ENCODE measurements at regions not wholly inside any gene's neighbourhood (a gene's known extent, or its start where the extent isn't known, plus 50 kb on each side); places are given as distances from the start of the nearest gene placed in this dataset.

DNA sequence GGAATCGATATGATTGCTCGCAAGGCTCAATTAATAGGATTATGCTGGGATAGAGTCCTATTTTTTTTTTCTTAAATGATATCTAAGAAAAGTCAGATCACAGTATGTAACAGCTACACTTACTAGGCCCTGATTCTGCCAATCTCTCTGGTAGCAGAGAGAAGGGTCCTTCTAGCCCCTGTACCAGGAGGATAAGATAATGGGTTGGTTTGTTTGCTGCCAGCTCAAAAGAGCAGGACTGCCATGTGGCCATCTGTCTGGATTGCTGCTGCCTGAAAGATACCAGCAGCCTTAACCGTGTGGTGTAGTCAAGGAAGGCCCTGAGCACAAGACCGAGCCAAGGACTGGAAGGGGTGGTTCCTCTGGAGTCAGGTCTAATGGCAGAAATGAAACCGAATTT lies 236.4 kb downstream of the KLF13 start:
- no peaks in the 10 kb centered on the region for H3K36me3 ChIP-seq
- H3K4me1 ChIP-seq: no peaks in the 10 kb centered on the region
- intact Hi-C loops (cut with DNase I): no loop called here
- no peaks in the 10 kb centered on the region for H3K9me3 ChIP-seq
- no peak for TF ChIP-seq POLR2A (IDR thresholded peaks at IDR 0.05)
- WGBS, 2 donors: 91 to 100% methylated on average over 5 of the region's 5 CpGs
- no peaks in the 10 kb centered on the region for H3K27me3 ChIP-seq
- H3K4me3 ChIP-seq (replicated peaks in 1 of 3): no peak overlapping the region
- H3K27ac ChIP-seq: no peak overlapping the region
- DNase-seq: no peak

DNA sequence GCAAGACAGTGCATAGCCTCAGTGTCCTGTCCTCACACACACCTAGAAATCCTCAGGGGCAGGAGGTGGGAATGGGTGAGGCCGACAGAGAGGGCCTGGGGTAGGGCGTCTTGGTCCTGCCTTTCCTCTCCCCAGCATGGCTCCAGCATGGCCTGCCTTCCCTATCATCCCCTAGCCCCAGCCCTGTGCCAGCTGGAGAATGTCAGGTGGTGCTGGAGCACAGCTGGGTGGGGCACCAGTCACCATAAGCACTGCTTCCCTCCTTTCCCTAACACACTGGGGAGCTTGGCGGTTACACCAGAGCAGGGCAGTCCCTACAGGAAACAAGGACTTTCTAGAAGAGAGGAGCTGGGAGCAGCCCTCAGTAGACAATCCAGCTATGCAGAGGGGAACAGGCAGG lies 236.8 kb downstream of the KLF13 start:
- DNase-seq: no peak
- TF ChIP-seq, protein P1, sequence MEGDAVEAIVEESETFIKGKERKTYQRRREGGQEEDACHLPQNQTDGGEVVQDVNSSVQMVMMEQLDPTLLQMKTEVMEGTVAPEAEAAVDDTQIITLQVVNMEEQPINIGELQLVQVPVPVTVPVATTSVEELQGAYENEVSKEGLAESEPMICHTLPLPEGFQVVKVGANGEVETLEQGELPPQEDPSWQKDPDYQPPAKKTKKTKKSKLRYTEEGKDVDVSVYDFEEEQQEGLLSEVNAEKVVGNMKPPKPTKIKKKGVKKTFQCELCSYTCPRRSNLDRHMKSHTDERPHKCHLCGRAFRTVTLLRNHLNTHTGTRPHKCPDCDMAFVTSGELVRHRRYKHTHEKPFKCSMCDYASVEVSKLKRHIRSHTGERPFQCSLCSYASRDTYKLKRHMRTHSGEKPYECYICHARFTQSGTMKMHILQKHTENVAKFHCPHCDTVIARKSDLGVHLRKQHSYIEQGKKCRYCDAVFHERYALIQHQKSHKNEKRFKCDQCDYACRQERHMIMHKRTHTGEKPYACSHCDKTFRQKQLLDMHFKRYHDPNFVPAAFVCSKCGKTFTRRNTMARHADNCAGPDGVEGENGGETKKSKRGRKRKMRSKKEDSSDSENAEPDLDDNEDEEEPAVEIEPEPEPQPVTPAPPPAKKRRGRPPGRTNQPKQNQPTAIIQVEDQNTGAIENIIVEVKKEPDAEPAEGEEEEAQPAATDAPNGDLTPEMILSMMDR (IDR thresholded peaks at IDR 0.05): no peak
- TF ChIP-seq POLR2A (IDR thresholded peaks at IDR 0.05): no peak
- Histone ChIP-seq H3K4me1 (no peaks in the 10 kb centered on the region), H3K36me3 (no peaks in the 10 kb centered on the region), H3K9me3 (no peaks in the 10 kb centered on the region), H3K4me3 (replicated peaks in 1 of 3) (no peak overlapping the region), H3K27ac (no peak overlapping the region), H3K27me3 (no peaks in the 10 kb centered on the region)
- intact Hi-C loops (cut with DNase I): no loop called here
- 95 to 100% methylated on average over 3 of the region's 3 CpGs for WGBS, 2 donors

DNA sequence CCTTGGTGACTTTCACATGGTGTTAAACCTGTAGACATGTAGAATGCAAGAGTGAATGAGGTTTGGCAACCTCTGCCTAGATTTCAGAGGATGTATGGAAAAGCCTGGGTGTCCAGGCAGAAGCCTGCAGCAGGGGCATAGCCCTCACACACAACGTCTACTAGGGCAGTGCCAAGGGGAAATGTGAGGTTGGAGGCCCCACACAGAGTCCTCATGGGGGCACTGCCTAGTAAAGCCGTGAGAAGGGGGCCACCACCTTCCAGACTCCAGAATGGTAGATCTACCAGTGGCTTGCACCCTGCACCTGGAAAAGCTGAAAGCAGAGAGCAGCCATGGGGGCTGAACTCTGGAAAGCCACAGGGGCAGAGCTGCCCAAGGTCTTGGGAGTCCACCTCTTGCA lies 241.2 kb downstream of the KLF13 start:
- no peaks in the 10 kb centered on the region for H3K27me3 ChIP-seq
- no peaks in the 10 kb centered on the region for H3K9me3 ChIP-seq
- 92 to 94% methylated on average over 2 of the region's 2 CpGs for WGBS, 2 donors
- TF ChIP-seq, protein P1 (IDR thresholded peaks at IDR 0.05): no peak
- TF ChIP-seq POLR2A (IDR thresholded peaks at IDR 0.05): no peak
- no peak for DNase-seq
- intact Hi-C loops (cut with DNase I): no loop called here
- H3K27ac ChIP-seq: no peak overlapping the region
- no peaks in the 10 kb centered on the region for H3K4me1 ChIP-seq
- no peaks in the 10 kb centered on the region for H3K36me3 ChIP-seq
- no peak overlapping the region for H3K4me3 ChIP-seq (replicated peaks in 1 of 3)

DNA sequence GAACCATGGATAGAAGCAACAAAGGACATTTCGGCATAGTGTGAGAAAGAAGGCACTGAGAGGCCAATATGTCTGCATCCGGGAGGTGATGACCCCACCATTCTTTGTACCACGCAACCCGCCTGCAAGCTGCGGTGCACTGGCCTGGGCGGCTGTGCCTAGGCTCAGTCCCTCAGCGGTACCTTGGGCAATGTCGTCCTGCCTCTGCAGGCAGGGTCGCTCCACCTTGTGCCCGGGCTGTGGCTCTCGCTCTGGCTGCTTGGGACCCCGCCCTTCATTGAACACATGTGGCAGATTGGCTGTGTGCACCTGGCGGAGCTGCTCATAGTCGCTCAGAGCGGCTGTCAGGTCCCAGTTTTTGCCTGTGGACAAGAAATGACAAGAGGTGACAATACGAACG lies 243.2 kb downstream of the KLF13 start:
- WGBS, 2 donors: 95 to 96% methylated on average over 12 to 17 of the region's 17 CpGs
- no peaks in the 10 kb centered on the region for H3K27me3 ChIP-seq
- no peaks in the 10 kb centered on the region for H3K4me1 ChIP-seq
- no peak overlapping the region for H3K27ac ChIP-seq
- TF ChIP-seq POLR2A (IDR thresholded peaks at IDR 0.05): no peak
- TF ChIP-seq, protein P1 (IDR thresholded peaks at IDR 0.05): no peak
- no peaks in the 10 kb centered on the region for H3K36me3 ChIP-seq
- no peak for DNase-seq
- H3K9me3 ChIP-seq: no peaks in the 10 kb centered on the region
- no peak overlapping the region for H3K4me3 ChIP-seq (replicated peaks in 1 of 3)
- intact Hi-C loops (cut with DNase I): no loop called here

DNA sequence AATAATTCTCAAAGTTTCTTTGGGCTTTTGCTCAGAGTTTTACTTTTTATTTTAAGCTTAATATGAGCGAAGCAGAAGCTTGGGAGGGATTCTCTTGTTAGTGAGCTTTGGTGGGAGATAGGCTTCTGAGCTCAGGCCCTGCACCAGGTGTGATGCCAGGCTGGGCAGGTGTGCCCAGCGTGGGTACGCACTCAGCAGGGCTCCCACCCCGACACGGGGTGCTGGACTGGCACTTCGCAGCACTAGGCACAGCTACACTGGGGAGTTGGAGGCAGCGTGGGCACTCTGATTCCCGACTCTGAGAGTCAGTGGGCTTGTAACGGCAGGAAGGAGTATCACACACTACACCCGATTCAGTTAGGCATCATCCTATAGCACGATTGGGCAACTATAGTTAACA lies 244.0 kb downstream of the KLF13 start:
- TF ChIP-seq, protein P1 (IDR thresholded peaks at IDR 0.05): no peak
- no peak for TF ChIP-seq POLR2A (IDR thresholded peaks at IDR 0.05)
- H3K27ac ChIP-seq: no peak overlapping the region
- DNase-seq: no peak
- H3K27me3 ChIP-seq: no peaks in the 10 kb centered on the region
- no peaks in the 10 kb centered on the region for H3K4me1 ChIP-seq
- H3K4me3 ChIP-seq (replicated peaks in 1 of 3): no peak overlapping the region
- WGBS, 2 donors: 90 to 95% methylated on average over 11 of the region's 11 CpGs
- intact Hi-C loops (cut with DNase I): no loop called here
- H3K9me3 ChIP-seq: no peaks in the 10 kb centered on the region
- H3K36me3 ChIP-seq: no peaks in the 10 kb centered on the region

DNA sequence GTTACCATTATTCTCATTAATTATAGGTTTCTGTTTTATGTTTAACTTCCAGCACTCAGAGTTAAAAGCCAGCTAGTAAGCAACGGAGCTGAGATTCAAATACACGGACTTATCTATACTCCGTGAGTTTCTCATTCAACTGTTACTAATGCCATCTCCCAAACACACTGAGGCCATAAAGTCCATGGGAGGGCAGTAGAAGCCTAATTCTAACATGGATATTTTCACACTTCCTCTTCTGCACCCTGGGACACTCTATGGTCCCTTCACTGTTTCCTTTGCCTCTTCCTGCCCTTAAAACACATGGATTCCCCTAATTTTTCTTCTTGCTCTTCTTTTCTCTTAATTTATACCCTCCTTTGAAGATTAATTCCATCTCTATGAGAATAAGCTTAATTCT lies 245.0 kb downstream of the KLF13 start:
- Histone ChIP-seq H3K27ac (no peak overlapping the region), H3K27me3 (no peaks in the 10 kb centered on the region), H3K4me3 (replicated peaks in 1 of 3) (no peak overlapping the region), H3K4me1 (no peaks in the 10 kb centered on the region), H3K9me3 (no peaks in the 10 kb centered on the region), H3K36me3 (no peaks in the 10 kb centered on the region)
- intact Hi-C loops (cut with DNase I): no loop called here
- no peak for DNase-seq
- TF ChIP-seq, protein P1 (IDR thresholded peaks at IDR 0.05): no peak
- TF ChIP-seq POLR2A (IDR thresholded peaks at IDR 0.05): no peak
- 81% methylated on average over 3 of the region's 3 CpGs for WGBS, 2 donors

All from thyroid gland (tissue), 4 donors.